ENCODE measurements at regions not wholly inside any gene's neighbourhood (a gene's known extent, or its start where the extent isn't known, plus 50 kb on each side); places are given as distances from the start of the nearest gene placed in this dataset.

- TF ChIP-seq LCOR (CRISPR knock-in tag; IDR thresholded peaks at IDR 0.05) (no peak), ZKSCAN3 (CRISPR knock-in tag; IDR thresholded peaks at IDR 0.05) (no peak), YY1 (IDR thresholded peaks at IDR 0.05; ENCODE audit: borderline replicate concordance in 1 of 3, control insufficient read depth in 1 of 3, extremely low read depth in 1 of 3, insufficient read depth in 3 of 3, insufficient read length in 1 of 3, insufficient replicate concordance in 2 of 3, low read depth in 1 of 3, low read length in 2 of 3) (no peak), PURB (CRISPR knock-in tag; IDR thresholded peaks at IDR 0.05; ENCODE audit: low read depth) (no peak), CCNT2 (IDR thresholded peaks at IDR 0.05; ENCODE audit: borderline replicate concordance, extremely low read depth, insufficient read length, low read depth, low read length) (no peak)
- no peak for DNase-seq (ENCODE audit: extremely low read depth in 1 of 4, low spot score in 3 of 4)
- CTCF ChIA-PET (ENCODE audit: low intra/inter-chr PET ratio): no interaction called here
Observed at GRCh38 chr1:87227651-87228050, 101.0 kb upstream of the LMO4 start.

GRCh38 chr1:87230501-87230900 is 98.2 kb upstream of the LMO4 start:
- no peaks in the 10 kb centered on the region for H3K9me1 ChIP-seq (ENCODE audit: control insufficient read depth, insufficient read depth, low read length)
- no peak for FAIRE-seq
- H3K4me1 ChIP-seq (replicated peaks in 1 of 2; ENCODE audit: control insufficient read depth in 2 of 2, insufficient read depth in 2 of 2, low read length in 2 of 2): no peaks in the 10 kb centered on the region
- H3K27ac ChIP-seq (ENCODE audit: extremely low read depth, low read depth, low read length): no peak overlapping the region
- no peak for DNase-seq (ENCODE audit: extremely low read depth in 1 of 4, low spot score in 3 of 4)
- 0% methylated on average over 2 of the region's 2 CpGs for WGBS (ENCODE audit: insufficient coverage, low coverage, missing lambda C conversion rate)
- H3K79me2 ChIP-seq (ENCODE audit: control insufficient read depth, insufficient read depth, low read length): no peaks in the 10 kb centered on the region
- in situ Hi-C loops (cut with MboI) (no loop called here), intact Hi-C loops (cut with micrococcal nuclease) (no loop called here)
- no peak overlapping the region for H3K9ac ChIP-seq (ENCODE audit: insufficient read depth in 1 of 2, low read depth in 2 of 2, low read length in 2 of 2)
- H4K20me1 ChIP-seq (replicated peaks; ENCODE audit: control insufficient read depth, insufficient read depth, low read length): no peaks in the 10 kb centered on the region
- no peaks in the 10 kb centered on the region for H3K36me3 ChIP-seq (ENCODE audit: control insufficient read depth, insufficient read depth, low read length)
- no peaks in the 10 kb centered on the region for H3K9me3 ChIP-seq (replicated peaks; ENCODE audit: control insufficient read depth, insufficient read depth, low read depth, low read length)
- H3K27me3 ChIP-seq (ENCODE audit: control insufficient read depth in 2 of 2, insufficient read depth in 2 of 2, low read length in 2 of 2): peaks cover 0 to 6% of the 10 kb centered on the region in 2 experiments; a peak in 3 of 5 replicates
- ChIA-PET CTCF (ENCODE audit: low intra/inter-chr PET ratio) (interaction anchor here (0.6 kb wide), 1 partner anchor 22 kb away, joined by 3 read pairs; no protein-coding TSS in a partner anchor), POLR2A (interaction anchor here (0.6 to 0.8 kb wide), 2 partner anchors 8 to 15 kb away, joined by 3 read pairs; no protein-coding TSS in a partner anchor)
- H2AFZ ChIP-seq (ENCODE audit: low read depth, low read length): no peak overlapping the region
- ATAC-seq: no peak
- no peak for TF ChIP-seq ARID4B (CRISPR knock-in tag; IDR thresholded peaks at IDR 0.05)
- TF ChIP-seq RFX1 (IDR thresholded peaks at IDR 0.05): peak; percentile 13; the same call in 1 of the 2 replicates
- no TSS peak for BruUV-seq (replicated peaks)
- no peak overlapping the region for H3K4me2 ChIP-seq (ENCODE audit: insufficient read depth, low read length)
- H3K4me3 ChIP-seq: no peak overlapping the region

More at GRCh38 chr1:87227651-87228050, 101.0 kb upstream of the LMO4 start:
- intact Hi-C loops (cut with micrococcal nuclease): no loop called here
- no peak for FAIRE-seq
- BruUV-seq (replicated peaks): no TSS peak
- no peak overlapping the region for H3K4me2 ChIP-seq (ENCODE audit: insufficient read depth, low read length)
- no peak overlapping the region for H3K4me3 ChIP-seq
- H2AFZ ChIP-seq (ENCODE audit: low read depth, low read length): no peak overlapping the region
- H3K9me1 ChIP-seq (ENCODE audit: control insufficient read depth, insufficient read depth, low read length): no peaks in the 10 kb centered on the region
- H3K27me3 ChIP-seq (ENCODE audit: control insufficient read depth in 2 of 2, insufficient read depth in 2 of 2, low read length in 2 of 2): no peaks in the 10 kb centered on the region
- no peak for ATAC-seq
- in situ Hi-C loops (cut with MboI): no loop called here
- H3K4me1 ChIP-seq (replicated peaks in 1 of 2; ENCODE audit: control insufficient read depth in 2 of 2, insufficient read depth in 2 of 2, low read length in 2 of 2): no peaks in the 10 kb centered on the region
- WGBS (ENCODE audit: insufficient coverage, low coverage, missing lambda C conversion rate): 0% methylated on average over 3 of the region's 3 CpGs
- H3K9ac ChIP-seq (ENCODE audit: insufficient read depth in 1 of 2, low read depth in 2 of 2, low read length in 2 of 2): no peak overlapping the region
- no peaks in the 10 kb centered on the region for H3K79me2 ChIP-seq (ENCODE audit: control insufficient read depth, insufficient read depth, low read length)
- no peaks in the 10 kb centered on the region for H3K36me3 ChIP-seq (ENCODE audit: control insufficient read depth, insufficient read depth, low read length)
- no peaks in the 10 kb centered on the region for H4K20me1 ChIP-seq (replicated peaks; ENCODE audit: control insufficient read depth, insufficient read depth, low read length)
- POLR2A ChIA-PET: no interaction called here
- H3K27ac ChIP-seq (ENCODE audit: extremely low read depth, low read depth, low read length): no peak overlapping the region
- no peaks in the 10 kb centered on the region for H3K9me3 ChIP-seq (replicated peaks; ENCODE audit: control insufficient read depth, insufficient read depth, low read depth, low read length)
